ENCODE measurements at regions not wholly inside any gene's neighbourhood (a gene's known extent, or its start where the extent isn't known, plus 50 kb on each side); places are given as distances from the start of the nearest gene placed in this dataset.
"Not testable (repeated sequence)": the region's sequence is repeated elsewhere in the genome, so short reads cannot be mapped to it uniquely, and the experiment has no call there.

- DNase-seq = no peak
These were observed 251.2 kb downstream of the RRAGC start for GRCh38 chr1:38608202-38608864.

GRCh38 chr1:38607526-38607925, 252.0 kb downstream of the RRAGC start:
- no peak for DNase-seq

- no peak for DNase-seq
These were observed 254.5 kb downstream of the RRAGC start for GRCh38 chr1:38605063-38605462.

GRCh38 chr1:38603907-38604306, 255.7 kb downstream of the RRAGC start:
- no peak for DNase-seq

- no peak for DNase-seq
These were observed 258.7 kb downstream of the RRAGC start for GRCh38 chr1:38600905-38601304.

GRCh38 chr1:38600286-38600685, 259.3 kb downstream of the RRAGC start:
- DNase-seq = no peak

GRCh38 chr1:38598118-38598517, 261.5 kb downstream of the RRAGC start:
- DNase-seq = no peak

- DNase-seq = no peak
These were observed 270.5 kb downstream of the RRAGC start for GRCh38 chr1:38589036-38589435.

- DNase-seq = no peak
These were observed 271.8 kb downstream of the RRAGC start for GRCh38 chr1:38587766-38588165.

GRCh38 chr1:38586993-38587646, 272.5 kb downstream of the RRAGC start:
- DNase-seq = no peak

- DNase-seq = no peak
These were observed 273.6 kb downstream of the RRAGC start for GRCh38 chr1:38585971-38586370.

GRCh38 chr1:38585460-38585859, 274.1 kb downstream of the RRAGC start:
- no peak for DNase-seq

GRCh38 chr1:38584448-38585355, 274.9 kb downstream of the RRAGC start:
- no peak for DNase-seq

- DNase-seq = not testable (repeated sequence)
These were observed 276.3 kb downstream of the RRAGC start for GRCh38 chr1:38583287-38583686.

GRCh38 chr1:38581396-38581795, 278.2 kb downstream of the RRAGC start:
- no peak for DNase-seq

- no peak for DNase-seq
These were observed 279.0 kb downstream of the RRAGC start for GRCh38 chr1:38580594-38580993.

- DNase-seq = no peak
These were observed 280.5 kb downstream of the RRAGC start for GRCh38 chr1:38579056-38579455.

- peak; percentile 33 for DNase-seq
These were observed 281.2 kb downstream of the RRAGC start for GRCh38 chr1:38578271-38578951.

GRCh38 chr1:38577937-38578270, 281.7 kb downstream of the RRAGC start:
- DNase-seq = no peak

GRCh38 chr1:38577385-38577784, 282.2 kb downstream of the RRAGC start:
- no peak for DNase-seq

GRCh38 chr1:38576241-38576640, 283.3 kb downstream of the RRAGC start:
- DNase-seq = no peak

- DNase-seq = no peak
These were observed 287.8 kb downstream of the RRAGC start for GRCh38 chr1:38571726-38572125.

GRCh38 chr1:38570657-38570975, 289.0 kb downstream of the RRAGC start:
- DNase-seq = no peak

Measured in DMS79 treated with DMSO at 0.1 percent for 48 hours (cell line).